ENCODE measurements at regions not wholly inside any gene's neighbourhood (a gene's known extent, or its start where the extent isn't known, plus 50 kb on each side); places are given as distances from the start of the nearest gene placed in this dataset.

- TF ChIP-seq CTCF (IDR thresholded peaks at IDR 0.05), result no peak
- TF ChIP-seq POLR2A (IDR thresholded peaks at IDR 0.05), result no peak
Observed at GRCh38 chr5:6260846-6261245, 117.5 kb downstream of the MED10 start.

All from thyroid gland (tissue), 4 donors.